HG03103 (cell line): ENCODE measurements at regions not wholly inside any gene's neighbourhood (a gene's known extent, or its start where the extent isn't known, plus 50 kb on each side); places are given as distances from the start of the nearest gene placed in this dataset.
"Not testable (repeated sequence)": the region's sequence is repeated elsewhere in the genome, so short reads cannot be mapped to it uniquely, and the experiment has no call there.

ENCODE experiments used
- ATAC-seq: cut with Tn5 transposase; IDR thresholded peaks from one replicate; pipeline ENCODE4 v1.9.1; 2021; ENCODE audit warnings: low read depth; ENCODE audit not compliant: unreplicated experiment

DNA sequence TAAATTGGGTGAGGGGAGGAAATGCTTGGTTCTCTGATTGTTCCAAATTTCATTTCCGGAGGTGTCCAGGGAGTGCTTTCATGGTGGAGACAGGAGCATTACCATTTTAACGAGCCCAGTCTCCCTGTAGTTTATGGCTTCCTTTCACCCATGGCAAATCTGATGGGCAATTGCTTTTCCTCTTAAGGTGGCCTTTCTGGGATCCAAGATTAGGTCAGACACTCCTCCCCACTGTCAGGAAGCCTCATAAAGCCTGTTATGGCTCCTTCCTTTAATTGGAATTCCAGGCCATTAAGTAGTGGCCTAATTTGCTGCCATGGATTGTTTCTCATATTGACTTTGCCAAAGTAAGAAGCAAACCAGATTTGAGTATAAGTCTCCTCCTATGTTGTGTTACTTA lies 157.8 kb downstream of the PDCD6IP start:
- no peak for ATAC-seq

DNA sequence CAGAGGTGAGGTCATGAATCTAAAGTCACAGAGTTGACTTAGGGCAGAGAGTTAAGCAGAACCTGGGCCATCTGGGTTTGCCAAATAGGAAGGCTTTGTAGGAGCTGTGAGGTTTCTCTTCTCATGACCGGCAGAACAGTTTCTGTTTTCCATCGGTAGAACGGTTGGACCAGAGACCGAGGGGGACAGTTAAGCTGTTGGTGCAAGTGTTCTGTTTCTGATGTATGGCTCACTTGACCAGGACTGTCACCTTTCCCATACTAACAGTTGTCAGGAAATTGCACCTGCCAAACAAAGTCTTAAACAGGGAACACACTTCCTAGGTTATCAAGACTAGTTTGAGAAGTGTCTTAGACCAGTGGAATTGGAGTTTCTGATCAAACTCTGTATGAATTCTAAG lies 158.3 kb downstream of the PDCD6IP start:
- ATAC-seq, result no peak

DNA sequence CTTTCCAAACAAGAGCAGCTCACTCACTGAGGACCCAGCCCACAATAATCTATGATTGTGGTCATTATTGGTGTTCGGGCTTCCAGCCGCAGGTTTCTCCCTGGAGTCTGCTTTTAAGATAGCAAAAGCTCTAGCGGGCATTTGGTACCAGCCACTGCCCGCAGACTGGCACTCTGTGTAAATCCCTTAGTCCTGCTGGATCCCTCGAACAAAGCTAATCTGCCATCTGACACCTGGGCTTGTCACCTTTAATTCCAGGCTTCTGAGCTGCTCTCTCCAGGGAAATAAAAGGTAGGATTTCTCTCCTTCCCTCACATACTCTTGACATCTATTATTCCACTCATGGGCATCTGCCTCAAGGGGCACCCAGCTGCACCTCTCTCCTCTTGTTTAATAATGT lies 158.7 kb downstream of the PDCD6IP start:
- no peak for ATAC-seq

DNA sequence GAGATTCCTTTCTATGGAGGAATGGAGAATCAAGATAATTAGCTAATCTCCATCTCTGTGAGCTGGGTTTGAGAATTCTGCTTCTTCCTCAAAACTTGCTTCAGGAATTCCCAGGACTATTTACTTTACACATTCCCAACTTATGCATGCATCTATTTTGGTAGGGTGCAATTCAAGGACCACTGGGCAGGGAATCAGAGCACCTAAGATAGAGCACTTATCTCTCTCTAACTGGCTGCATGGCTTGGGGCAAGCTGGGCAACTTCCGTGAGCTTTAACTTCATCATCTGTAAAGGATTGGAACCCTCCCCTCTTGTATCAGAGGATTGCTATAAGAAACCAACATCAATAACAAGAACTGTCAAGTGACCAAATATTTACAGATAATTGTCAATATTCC lies 160.2 kb downstream of the PDCD6IP start:
- no peak for ATAC-seq

DNA sequence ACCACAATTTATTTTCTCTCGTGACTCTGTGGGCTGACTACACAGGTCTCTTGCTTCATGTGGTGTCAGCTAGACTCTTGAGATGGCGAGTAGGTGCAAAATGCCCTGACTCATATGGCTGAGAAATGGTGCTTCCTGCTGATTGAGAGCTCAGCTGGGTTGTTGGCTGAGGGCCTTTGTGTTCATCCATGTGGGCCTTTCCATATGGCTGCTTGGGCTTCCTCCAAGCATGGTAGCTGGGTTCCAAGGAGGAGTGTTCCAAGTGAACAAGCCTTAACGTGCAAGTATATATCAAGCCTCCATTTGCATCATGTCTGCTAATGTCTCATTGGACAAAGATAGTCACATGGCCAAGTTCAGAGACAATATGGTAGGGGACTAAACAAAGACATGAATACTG lies 164.0 kb downstream of the PDCD6IP start:
- no peak for ATAC-seq

DNA sequence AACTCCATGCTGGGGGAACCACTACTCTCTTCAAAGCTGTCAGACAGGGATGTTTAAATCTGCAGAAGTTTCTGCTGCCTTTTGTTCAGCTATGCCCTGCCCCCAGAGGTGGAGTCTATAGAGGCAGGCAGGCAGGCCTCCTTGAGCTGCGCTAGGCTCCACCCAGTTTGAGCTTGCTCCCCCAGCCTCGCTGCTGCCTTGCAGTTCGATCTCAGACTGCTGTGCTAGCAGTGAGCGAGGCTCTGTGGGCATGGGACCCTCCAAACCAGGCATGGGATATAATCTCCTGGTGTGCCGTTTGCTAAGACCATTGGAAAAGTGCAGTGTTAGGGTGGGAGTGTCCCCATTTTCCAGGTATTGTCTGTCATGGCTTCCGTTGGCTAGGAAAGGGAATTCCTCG lies 171.8 kb downstream of the PDCD6IP start:
- not testable (repeated sequence) for ATAC-seq

DNA sequence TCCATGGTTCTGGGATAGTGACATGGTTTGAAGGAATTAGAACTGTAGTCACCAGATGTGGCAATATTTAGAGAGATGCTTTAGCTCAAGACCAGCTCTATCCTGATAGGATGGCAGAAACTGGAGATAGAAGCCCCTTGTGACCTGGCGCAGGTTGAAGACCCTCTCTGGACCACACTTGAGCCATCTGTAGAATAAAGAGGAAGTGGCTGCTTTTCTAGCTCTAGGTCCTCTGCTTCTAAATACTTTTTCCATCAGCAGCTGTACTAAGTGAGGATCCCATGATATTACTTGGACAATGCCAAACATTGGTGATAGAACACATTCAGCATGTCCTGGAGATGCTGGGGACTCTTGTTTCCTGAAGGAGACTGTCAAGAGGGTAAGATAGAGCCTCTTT lies 172.6 kb downstream of the PDCD6IP start:
- ATAC-seq, result no peak

DNA sequence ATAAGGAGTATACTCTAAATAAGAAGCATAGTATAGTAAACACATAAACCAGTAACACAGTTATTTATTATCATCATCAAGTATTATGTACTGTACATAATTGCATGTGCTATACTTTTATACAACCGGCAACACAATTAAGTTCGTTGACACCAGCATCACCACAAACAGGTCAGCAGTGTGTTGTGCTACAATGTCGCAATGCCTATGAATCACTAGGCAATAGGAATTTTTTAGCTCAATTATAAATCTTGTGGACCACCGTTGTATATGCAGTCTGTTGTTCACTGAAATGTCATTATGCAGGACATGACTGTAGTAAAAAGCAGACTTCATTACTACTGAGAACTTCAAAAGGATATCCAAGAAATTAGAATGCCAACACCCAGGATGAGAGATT lies 177.0 kb downstream of the PDCD6IP start:
- ATAC-seq, result no peak

DNA sequence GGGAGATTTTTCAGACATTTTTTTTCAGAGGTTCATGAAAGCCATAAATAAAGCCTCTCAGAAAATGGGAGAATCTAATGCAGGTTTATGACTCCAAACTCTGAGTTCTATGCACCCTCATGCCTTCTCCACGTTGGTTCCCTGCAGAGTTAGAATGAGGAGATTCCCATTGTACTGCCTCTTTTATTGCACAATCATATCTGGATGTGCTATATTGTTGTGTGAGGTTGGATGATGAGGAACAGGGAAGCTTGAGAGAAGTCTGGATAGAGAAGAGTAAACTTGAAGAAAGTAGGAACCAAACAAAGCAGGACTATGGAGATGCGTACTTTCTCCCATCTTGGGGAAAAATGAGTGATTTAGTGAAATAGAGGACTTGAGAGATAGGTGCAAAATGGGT lies 178.8 kb downstream of the PDCD6IP start:
- no peak for ATAC-seq

DNA sequence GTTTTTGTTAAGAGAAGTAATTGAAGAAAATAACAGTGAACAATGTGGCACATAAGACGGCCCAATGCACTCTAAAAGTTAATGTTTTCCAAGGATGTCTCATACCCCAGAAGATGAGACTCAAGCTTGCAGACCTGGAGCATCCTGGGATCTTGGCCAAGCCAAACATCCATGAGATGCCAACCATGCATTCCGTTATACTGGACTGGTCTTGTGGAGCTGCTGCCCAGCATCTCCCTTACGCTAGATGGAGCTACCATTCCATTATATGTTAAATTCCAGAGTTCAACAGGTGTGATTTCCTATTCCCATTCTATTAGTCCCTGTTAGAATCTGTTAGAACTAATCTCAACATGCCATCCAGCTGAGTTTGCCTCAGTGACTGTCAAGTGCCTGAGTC lies 181.8 kb downstream of the PDCD6IP start:
- no peak for ATAC-seq

DNA sequence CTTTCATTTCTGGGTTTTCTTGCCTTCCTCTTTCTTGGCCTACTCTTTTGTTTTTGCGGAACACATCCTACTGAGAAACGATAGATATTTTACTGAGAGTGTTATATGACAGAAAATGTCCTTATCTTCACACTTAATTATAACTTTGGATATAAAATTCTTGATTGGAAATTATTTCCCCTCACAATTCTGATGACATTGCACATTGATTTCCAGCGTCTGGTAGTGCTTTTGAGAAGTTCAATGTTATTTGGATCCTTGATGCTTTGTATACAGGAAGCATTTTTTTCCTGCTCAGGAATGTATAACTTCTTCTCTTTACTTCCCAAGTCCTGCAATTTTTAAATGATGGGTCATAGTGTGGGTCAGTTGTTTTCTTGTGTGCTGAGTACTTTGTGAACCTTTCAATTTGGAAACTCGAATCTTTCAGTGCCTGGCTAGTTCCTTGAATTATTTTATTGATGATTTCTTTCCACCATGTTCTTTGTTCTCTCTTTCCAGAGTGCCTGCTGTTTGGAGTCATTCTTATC lies 183.9 kb downstream of the PDCD6IP start:
- ATAC-seq, result no peak

DNA sequence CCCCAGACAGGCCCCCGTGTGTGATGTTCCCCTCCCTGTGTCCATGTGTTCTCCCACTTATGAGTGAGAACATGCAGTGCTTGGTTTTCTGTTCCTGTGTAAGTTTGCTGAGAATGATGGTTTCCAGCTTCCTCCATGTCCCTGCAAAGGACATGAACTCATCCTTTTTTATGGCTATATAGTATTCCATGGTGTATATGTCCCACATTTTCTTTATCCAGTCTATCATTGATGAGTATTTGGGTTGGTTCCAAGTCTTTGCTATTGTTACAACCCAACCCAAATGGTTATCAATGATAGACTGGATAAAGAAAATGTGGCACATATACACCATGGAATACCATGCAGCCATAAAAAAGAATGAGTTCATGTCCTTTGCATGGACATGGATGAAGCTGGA lies 184.5 kb downstream of the PDCD6IP start:
- not testable (repeated sequence) for ATAC-seq

DNA sequence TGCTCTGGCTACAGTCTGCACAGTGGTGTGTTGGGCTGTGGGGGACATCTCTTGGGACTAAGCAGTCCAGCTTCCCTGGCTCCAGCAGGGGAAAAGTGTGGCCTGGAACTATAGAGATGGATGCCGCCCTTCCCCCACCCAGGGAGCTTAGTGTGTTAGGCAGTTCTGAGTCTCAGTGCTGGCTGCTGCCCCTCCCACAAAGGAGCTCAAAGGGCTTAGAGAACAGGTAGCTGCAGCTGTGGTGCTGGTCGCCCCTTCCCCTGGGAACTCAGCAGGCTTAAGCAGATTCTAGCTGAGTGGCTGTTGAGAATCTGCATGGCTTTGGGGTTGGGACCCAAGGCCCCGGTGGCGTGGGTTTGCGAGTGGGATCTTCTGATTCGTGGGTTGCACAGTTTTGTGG lies 190.8 kb downstream of the PDCD6IP start:
- no peak for ATAC-seq

DNA sequence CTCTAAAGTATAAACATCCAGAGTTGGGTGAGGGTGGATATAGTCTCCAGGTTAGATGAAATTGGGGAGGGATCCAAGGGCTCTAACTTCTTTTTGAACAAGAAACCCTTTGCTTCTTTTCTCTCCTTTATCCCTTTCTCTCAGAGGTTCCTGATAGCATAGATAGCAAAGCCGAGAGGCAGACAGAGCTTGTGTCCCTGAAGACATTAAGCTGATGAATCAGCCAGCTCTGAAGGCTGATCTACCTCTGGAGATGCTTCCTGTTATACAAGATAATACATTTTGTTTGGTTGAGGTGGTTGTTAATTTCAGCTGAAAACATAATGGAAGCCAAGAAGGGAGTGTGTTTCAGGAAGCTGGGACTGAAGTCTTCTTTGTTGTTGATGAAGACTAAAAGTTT lies 193.2 kb downstream of the PDCD6IP start:
- ATAC-seq, result no peak

DNA sequence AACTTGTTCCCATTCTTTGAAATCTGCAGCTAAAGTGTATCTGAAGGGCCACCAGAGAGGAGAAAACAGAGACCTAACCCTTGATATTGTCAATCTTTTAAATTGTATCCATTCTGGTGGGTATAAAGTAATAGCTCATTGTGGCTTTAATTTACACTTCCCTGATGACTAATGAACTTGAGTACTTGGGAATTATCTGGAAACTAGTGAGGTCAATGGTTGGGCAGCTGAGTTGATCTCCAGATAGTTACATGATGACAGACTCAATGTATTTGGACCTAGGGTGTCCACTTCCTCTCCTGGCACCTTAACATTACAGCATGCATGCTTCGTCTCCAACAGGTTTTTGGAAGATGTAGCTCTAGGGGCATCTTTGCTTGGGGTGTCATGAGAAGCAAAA lies 195.2 kb downstream of the PDCD6IP start:
- no peak for ATAC-seq

DNA sequence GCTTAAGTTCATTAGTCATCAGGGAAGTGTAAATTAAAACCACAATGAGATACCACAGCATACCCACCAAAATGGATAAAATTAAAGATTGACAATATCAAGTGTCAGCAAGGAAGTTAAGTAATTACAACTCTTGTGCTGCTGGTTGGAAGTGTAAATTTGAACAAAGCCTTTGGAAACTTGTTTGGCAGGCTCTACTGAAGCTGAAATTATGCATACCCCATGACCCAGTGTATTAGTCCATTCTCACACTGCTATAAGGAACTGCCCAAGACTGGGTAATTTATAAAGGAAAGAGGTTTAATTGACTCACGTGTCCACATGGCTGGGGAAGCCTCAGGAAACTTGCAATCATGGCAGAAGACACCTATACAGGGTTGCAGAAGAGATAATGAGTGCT lies 196.1 kb downstream of the PDCD6IP start:
- ATAC-seq, result no peak

DNA sequence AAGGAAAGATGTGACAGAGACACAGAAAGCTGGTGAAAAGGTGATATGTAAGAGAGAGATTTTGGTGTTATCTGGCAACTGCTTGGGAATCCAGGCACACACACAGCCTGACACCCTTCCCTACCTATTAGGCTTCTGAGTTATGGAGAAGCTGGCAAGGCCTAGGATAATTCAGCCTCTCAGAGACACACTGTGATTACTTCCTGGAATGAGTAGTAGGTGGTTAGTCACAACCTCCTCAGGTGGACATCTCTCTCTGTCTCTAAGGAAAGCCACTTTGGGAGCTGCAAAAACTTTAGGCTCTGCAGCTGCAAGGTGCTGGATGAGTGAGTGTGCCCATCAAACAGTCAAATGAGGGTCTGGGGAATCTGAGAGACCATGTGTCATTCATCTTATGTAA lies 201.9 kb downstream of the PDCD6IP start:
- ATAC-seq, result no peak

DNA sequence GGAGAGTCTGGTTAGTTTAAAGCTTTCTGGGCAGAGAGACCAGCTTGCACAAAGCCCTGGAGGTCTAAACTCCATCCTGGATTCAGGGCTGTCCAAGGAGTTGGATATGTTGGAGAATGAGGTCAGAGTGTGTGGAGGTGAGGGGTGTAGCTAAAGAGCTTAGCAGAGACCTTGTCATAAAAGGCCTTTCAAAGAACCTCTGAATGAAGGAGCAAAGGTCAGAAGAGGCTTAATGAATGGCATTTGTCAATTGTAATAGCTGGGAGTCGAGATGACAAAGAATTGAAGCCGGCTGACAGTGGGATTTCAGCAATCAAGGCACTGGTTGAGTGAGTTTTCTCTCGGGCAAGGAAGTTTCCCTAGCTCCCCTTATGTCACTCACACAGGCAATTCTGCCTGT lies 202.6 kb downstream of the PDCD6IP start:
- ATAC-seq, result no peak

DNA sequence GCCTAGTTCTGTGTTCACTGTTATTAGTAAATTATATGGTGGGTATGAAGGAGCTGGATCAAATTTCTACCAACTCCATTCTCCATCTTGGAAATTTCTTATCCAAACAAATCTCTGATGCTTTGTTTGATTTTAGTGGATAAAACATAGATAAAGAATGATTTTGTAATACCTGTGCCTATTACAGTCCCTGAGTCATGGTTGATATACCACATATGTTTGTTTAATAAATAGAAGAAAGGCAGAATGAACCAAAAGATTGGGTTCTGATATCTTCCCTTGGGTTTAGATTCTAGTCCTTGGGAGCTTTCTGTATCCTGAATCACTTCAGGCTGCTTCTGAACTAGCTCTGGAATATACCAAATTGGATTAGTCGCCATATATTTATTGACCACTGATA lies 203.6 kb downstream of the PDCD6IP start:
- ATAC-seq, result no peak

DNA sequence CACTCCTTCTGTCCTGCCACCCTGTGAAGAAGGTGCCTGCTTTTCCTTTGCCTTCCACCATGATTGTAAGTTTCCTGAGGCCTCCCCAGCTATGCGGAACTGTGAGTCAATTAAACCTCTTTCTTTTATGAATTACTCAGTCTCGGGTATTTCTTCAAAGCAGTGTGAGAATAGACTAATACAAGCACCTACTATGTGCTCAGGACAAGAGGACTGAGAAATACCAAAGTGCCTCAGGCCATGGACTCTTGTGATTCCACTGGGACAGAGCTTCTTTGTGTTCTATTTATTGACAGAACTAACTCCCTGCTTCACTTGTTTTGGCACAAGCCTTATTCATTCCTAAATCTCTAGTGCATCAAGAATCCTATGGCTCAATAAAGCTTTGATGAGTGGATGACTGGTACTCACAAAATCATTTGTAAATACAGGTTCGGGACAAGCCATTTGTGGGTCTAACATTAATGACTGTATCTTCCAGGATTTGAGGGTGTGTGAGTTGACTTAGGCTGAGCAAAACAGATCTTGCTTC lies 204.2 kb downstream of the PDCD6IP start:
- no peak for ATAC-seq

DNA sequence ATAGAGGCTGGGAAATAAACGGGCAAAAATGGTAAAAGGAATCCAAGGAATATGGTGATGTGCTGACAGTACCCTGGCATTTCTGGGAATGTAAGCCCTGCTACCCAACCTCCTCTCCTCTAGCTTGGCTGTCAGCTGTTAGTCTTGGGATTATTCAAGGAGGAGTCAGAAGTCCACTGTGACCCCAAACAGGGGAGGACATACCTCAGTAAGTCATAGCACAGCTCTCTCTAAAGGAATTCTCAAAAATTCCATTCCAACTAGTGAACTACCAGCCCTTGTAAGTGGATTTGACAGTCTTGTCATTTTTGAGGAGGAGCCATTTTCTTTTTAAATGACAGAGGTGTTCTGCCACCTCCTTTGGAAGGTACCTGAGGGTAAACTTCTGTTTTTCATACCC lies 207.5 kb downstream of the PDCD6IP start:
- ATAC-seq, result no peak

DNA sequence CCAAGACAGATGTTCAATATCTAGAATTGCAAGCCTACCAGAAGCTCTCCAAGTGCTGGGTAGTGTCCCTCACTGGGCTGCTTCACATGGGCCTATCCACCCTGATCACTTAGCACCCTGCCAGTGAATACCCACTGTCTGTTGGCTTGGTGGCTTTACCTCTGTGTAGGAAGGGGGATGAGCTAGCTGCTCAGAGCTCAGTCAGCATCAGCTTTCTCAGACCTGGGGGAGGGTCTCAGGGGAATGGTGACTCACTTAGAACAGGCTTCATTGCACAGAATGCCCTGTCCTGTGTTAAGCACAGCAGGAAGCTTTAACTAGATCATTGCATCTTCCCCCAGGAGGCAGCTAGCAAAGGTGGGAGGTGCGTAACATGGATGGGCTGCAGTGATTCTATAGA lies 209.8 kb downstream of the PDCD6IP start:
- ATAC-seq, result no peak
